HepG2 (cell line): ENCODE measurements at regions not wholly inside any gene's neighbourhood (a gene's known extent, or its start where the extent isn't known, plus 50 kb on each side); places are given as distances from the start of the nearest gene placed in this dataset.

Experiments
- ATAC-seq: fragments of 200-7000 bp; cut with Tn5 transposase; 3 replicates; pipeline ENCODE4 v1.9.1; 2020; ENCODE audit warnings: mild to moderate bottlenecking, moderate library complexity
- BruUV-seq: library from RNA; stranded (reverse); fragments of 400-500 nt; replicated peaks from 2 replicates; lab custom pipeline; 2021; lab: Mats Ljungman, UMichigan
- CTCF ChIA-PET: fragments of 300-600 bp; formaldehyde crosslinking; extraction: SDS; loops from one replicate; lab custom pipeline; 2021; ENCODE audit warnings: low total read pairs, inconsistent platforms, low intra/inter-chr PET ratio; lab: Yijun Ruan, JAX
- POLR2A ChIA-PET: fragments of 350-600 bp; sonication (Branson Sonifier 250); formaldehyde crosslinking; loops from one replicate; lab custom pipeline; 2020; ENCODE audit warnings: antibody characterized with exemption, inconsistent platforms; lab: Yijun Ruan, JAX
- DNase-seq: peaks from one replicate; pipeline ENCODE4 v3.0.0-alpha.2; 2015; ENCODE audit warnings: low spot score
- FAIRE-seq: peaks from 3 replicates; lab custom pipeline; 2011; peaks lifted over from hg19 to GRCh38; lab: Jason Lieb, UNC
- H2AFZ ChIP-seq: one replicate; pipeline ENCODE4 v1.6.1; 2011; ENCODE audit warnings: low read length, inconsistent platforms
- H3K27ac ChIP-seq: fragments of 300-600 bp; 3 replicates; pipeline ENCODE4 v1.8.0; 2011; ENCODE audit warnings: mixed run types, mild to moderate bottlenecking, mixed read lengths, low read length, inconsistent platforms; ENCODE audit not compliant: insufficient read depth; ENCODE audit errors: extremely low read length
- H3K27me3 ChIP-seq, 2 experiments: fragments of 200-600 bp in 1 of 2; 2 replicates in 1 of 2; 3 replicates in 1 of 2; pipeline versions ENCODE4 v1.6.0 to v1.8.0; 2011; ENCODE audit warnings: low read length in 2 of 2, mild to moderate bottlenecking in 2 of 2, moderate library complexity in 2 of 2, inconsistent platforms in 1 of 2; ENCODE audit not compliant: insufficient read depth in 2 of 2, control insufficient read depth in 1 of 2
- H3K36me3 ChIP-seq, 2 experiments: fragments of 200-600 bp in 1 of 2; replicated peaks in 1 of 2; 2 replicates in 1 of 2; 3 replicates in 1 of 2; pipeline versions ENCODE4 v1.5.1 to v1.8.0; 2011; ENCODE audit warnings: low read length in 2 of 2, inconsistent platforms in 1 of 2; ENCODE audit not compliant: insufficient read depth in 2 of 2, control insufficient read depth in 1 of 2
- H3K4me1 ChIP-seq: 2 replicates; pipeline ENCODE4 v1.5.1; 2012; ENCODE audit warnings: low read length, inconsistent platforms; ENCODE audit not compliant: insufficient read depth
- H3K4me2 ChIP-seq: 2 replicates; pipeline ENCODE4 v1.6.0; 2011; ENCODE audit warnings: low read depth, low read length, inconsistent platforms
- H3K4me3 ChIP-seq, 3 experiments: fragments of 200-600 bp in 1 of 3; sonication (generic), shearing (Covaris generic) in 1 of 3; replicated peaks in 1 of 3; 2 replicates each; pipeline ENCODE4 v1.5.1; 2011 to 2016; ENCODE audit warnings: low read length in 3 of 3, inconsistent platforms in 2 of 3, low read depth in 2 of 3, mild to moderate bottlenecking in 2 of 3, control low read depth in 1 of 3, mixed read lengths in 1 of 3; ENCODE audit not compliant: insufficient read depth in 1 of 3
- H3K79me2 ChIP-seq: one replicate; pipeline ENCODE4 v1.6.1; 2011; ENCODE audit warnings: low read length, inconsistent platforms; ENCODE audit not compliant: insufficient read depth
- H3K9ac ChIP-seq: 2 replicates; pipeline ENCODE4 v1.6.0; 2011; ENCODE audit warnings: mild to moderate bottlenecking, low read depth, low read length, inconsistent platforms; ENCODE audit not compliant: insufficient read depth
- H3K9me3 ChIP-seq: 2 replicates; pipeline ENCODE4 v1.5.1; 2012; ENCODE audit warnings: mild to moderate bottlenecking, low read length
- H4K20me1 ChIP-seq: 2 replicates; pipeline ENCODE4 v1.6.0; 2011; ENCODE audit warnings: inconsistent platforms, mild to moderate bottlenecking, low read length, moderate library complexity; ENCODE audit not compliant: insufficient read depth
- ATF7 ChIP-seq, 2 experiments: fragments of 450-650 bp in 1 of 2; sonication (generic) in 1 of 2; formaldehyde crosslinking in 1 of 2; IDR thresholded peaks; 2 replicates each; pipeline versions ENCODE4 v1.4.0 to v1.6.1; 2016 to 2020; ENCODE audit warnings: antibody characterized with exemption in 1 of 2, mild to moderate bottlenecking in 1 of 2, missing genetic modification reagents in 1 of 2
- ATRX ChIP-seq: sonication (generic); formaldehyde crosslinking; IDR thresholded peaks from 2 replicates; pipeline ENCODE4 v1.4.0; 2020; ENCODE audit warnings: missing genetic modification reagents, borderline replicate concordance
- CHD2 ChIP-seq: IDR thresholded peaks from 2 replicates; pipeline ENCODE4 v1.6.1; 2011; ENCODE audit warnings: low read depth, low read length, improper control_type of control experiment
- FIP1L1 ChIP-seq: fragments of 200-400 bp; formaldehyde crosslinking; IDR thresholded peaks from 2 replicates; pipeline ENCODE4 v1.6.1; 2018; ENCODE audit warnings: low read depth, mild to moderate bottlenecking, low read length, moderate library complexity, borderline replicate concordance; ENCODE audit not compliant: insufficient read depth
- FOXP4 ChIP-seq: sonication (generic); formaldehyde crosslinking; IDR thresholded peaks from 2 replicates; pipeline ENCODE4 v1.4.0; 2020; ENCODE audit warnings: missing genetic modification reagents
- HOXA3 ChIP-seq: sonication (generic); formaldehyde crosslinking; IDR thresholded peaks from 2 replicates; pipeline ENCODE4 v1.5.0; 2020; ENCODE audit warnings: missing genetic modification reagents
- MTA3 ChIP-seq: sonication (generic); formaldehyde crosslinking; IDR thresholded peaks from 2 replicates; pipeline ENCODE4 v1.4.0; 2020; ENCODE audit warnings: missing genetic modification reagents
- RELA ChIP-seq: sonication (generic); formaldehyde crosslinking; IDR thresholded peaks from 2 replicates; pipeline ENCODE4 v1.4.0; 2020; ENCODE audit warnings: missing genetic modification reagents
- REPIN1 ChIP-seq: sonication (generic); formaldehyde crosslinking; IDR thresholded peaks from 2 replicates; pipeline ENCODE4 v1.8.0; 2022; ENCODE audit warnings: missing genetic modification reagents, low read depth, mild to moderate bottlenecking, borderline replicate concordance
- SP5 ChIP-seq: IDR thresholded peaks from 2 replicates; pipeline ENCODE4 v1.6.1; 2016; ENCODE audit warnings: low read depth, borderline replicate concordance
- TBP ChIP-seq: sonication (generic); formaldehyde crosslinking; IDR thresholded peaks from 2 replicates; pipeline ENCODE4 v1.5.0; 2020; ENCODE audit warnings: missing genetic modification reagents
- THAP11 ChIP-seq: IDR thresholded peaks from 2 replicates; pipeline ENCODE4 v1.6.1; 2016; ENCODE audit warnings: missing biosample characterization, missing genetic modification reagents
- ZBTB33 ChIP-seq: sonication (generic); formaldehyde crosslinking; IDR thresholded peaks from 2 replicates; pipeline ENCODE4 v1.4.0; 2020; ENCODE audit warnings: missing genetic modification reagents
- ZNF33B ChIP-seq: sonication (generic); formaldehyde crosslinking; IDR thresholded peaks from 2 replicates; pipeline ENCODE4 v1.5.1; 2020; ENCODE audit warnings: mild to moderate bottlenecking, missing genetic modification reagents
- ZNF777 ChIP-seq: sonication (generic); formaldehyde crosslinking; IDR thresholded peaks from 2 replicates; pipeline ENCODE4 v1.4.0; 2020; ENCODE audit warnings: missing genetic modification reagents
- WGBS: methylation state at CpG from one replicate; pipeline ENCODE4 v1.1.6; 2017; ENCODE audit warnings: low lambda C conversion rate; 5-methylcytosine and 5-hydroxymethylcytosine counted together
- in situ Hi-C: cut with HindIII; loops from 2 replicates; pipeline ENCODE4 v1.10.0; 2017; ENCODE audit warnings: low pct_unique_long_range_greater_than_20kb; ENCODE audit not compliant: extremely low pct_ligation_motif_present
- intact Hi-C: fragments of 100-400 bp; cut with micrococcal nuclease; formaldehyde crosslinking; loops from one replicate; pipeline ENCODE4 v1.10.0; 2022; ENCODE audit not compliant: unreplicated experiment
- TF ChIP-seq, protein P1 (sequence below): sonication (generic); formaldehyde crosslinking; IDR thresholded peaks from 2 replicates; pipeline ENCODE4 v1.8.0; 2022; ENCODE audit warnings: mild to moderate bottlenecking, missing genetic modification reagents; ENCODE audit not compliant: insufficient replicate concordance
- TF ChIP-seq, protein P2 (sequence below): sonication (generic); formaldehyde crosslinking; conservative IDR thresholded peaks from 2 replicates; pipeline ENCODE4 v1.8.0; 2022; ENCODE audit warnings: mild to moderate bottlenecking, moderate library complexity, missing genetic modification reagents

GRCh38 chr13:73451221-73452029, 392.6 kb downstream of the KLF5 start:
- Histone ChIP-seq H3K4me1 (peaks cover 15% of the 10 kb centered on the region), H3K27me3 (peaks cover 0 to 3% of the 10 kb centered on the region in 2 experiments; a peak in 1 of 5 replicates), H3K27ac (no peak overlapping the region), H3K4me3 (no peak overlapping the region), H2AFZ (no peak overlapping the region), H3K4me2 (no peak overlapping the region), H4K20me1 (no peaks in the 10 kb centered on the region), H3K79me2 (no peaks in the 10 kb centered on the region), H3K9me3 (no peaks in the 10 kb centered on the region), H3K36me3 (no peaks in the 10 kb centered on the region), H3K9ac (no peak overlapping the region)
- ChIA-PET POLR2A (no interaction called here), CTCF (no interaction called here)
- in situ Hi-C loops: no loop called here
- intact Hi-C loops: no loop called here
- WGBS: 6% methylated on average over 7 of the region's 10 CpGs
- no TSS peak for BruUV-seq
- FAIRE-seq (no peak), DNase-seq (peak; percentile 62), ATAC-seq (peak; percentile 86)
- TF ChIP-seq RELA (no peak), ZNF33B (CRISPR knock-in tag) (no peak), THAP11 (CRISPR knock-in tag) (no peak), TBP (CRISPR knock-in tag) (no peak), CHD2 (no peak), FOXP4 (CRISPR knock-in tag) (peak; percentile 34; the same call in 1 of the 2 replicates), REPIN1 (CRISPR knock-in tag) (no peak), HOXA3 (CRISPR knock-in tag) (no peak), SP5 (no peak), ATF7 (IDR thresholded peaks at IDR 0.05) (no peak), ATF7 (CRISPR knock-in tag; IDR thresholded peaks at IDR 0.05) (no peak), ZBTB33 (no peak), FIP1L1 (no peak), ZNF777 (CRISPR knock-in tag) (no peak), MTA3 (CRISPR knock-in tag) (no peak), ATRX (no peak)
- TF ChIP-seq, protein P1, sequence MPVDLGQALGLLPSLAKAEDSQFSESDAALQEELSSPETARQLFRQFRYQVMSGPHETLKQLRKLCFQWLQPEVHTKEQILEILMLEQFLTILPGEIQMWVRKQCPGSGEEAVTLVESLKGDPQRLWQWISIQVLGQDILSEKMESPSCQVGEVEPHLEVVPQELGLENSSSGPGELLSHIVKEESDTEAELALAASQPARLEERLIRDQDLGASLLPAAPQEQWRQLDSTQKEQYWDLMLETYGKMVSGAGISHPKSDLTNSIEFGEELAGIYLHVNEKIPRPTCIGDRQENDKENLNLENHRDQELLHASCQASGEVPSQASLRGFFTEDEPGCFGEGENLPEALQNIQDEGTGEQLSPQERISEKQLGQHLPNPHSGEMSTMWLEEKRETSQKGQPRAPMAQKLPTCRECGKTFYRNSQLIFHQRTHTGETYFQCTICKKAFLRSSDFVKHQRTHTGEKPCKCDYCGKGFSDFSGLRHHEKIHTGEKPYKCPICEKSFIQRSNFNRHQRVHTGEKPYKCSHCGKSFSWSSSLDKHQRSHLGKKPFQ (CRISPR knock-in tag): no peak
- TF ChIP-seq, protein P2, sequence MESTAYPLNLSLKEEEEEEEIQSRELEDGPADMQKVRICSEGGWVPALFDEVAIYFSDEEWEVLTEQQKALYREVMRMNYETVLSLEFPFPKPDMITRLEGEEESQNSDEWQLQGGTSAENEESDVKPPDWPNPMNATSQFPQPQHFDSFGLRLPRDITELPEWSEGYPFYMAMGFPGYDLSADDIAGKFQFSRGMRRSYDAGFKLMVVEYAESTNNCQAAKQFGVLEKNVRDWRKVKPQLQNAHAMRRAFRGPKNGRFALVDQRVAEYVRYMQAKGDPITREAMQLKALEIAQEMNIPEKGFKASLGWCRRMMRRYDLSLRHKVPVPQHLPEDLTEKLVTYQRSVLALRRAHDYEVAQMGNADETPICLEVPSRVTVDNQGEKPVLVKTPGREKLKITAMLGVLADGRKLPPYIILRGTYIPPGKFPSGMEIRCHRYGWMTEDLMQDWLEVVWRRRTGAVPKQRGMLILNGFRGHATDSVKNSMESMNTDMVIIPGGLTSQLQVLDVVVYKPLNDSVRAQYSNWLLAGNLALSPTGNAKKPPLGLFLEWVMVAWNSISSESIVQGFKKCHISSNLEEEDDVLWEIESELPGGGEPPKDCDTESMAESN (CRISPR knock-in tag): no peak
